ENCODE measurements at regions not wholly inside any gene's neighbourhood (a gene's known extent, or its start where the extent isn't known, plus 50 kb on each side); places are given as distances from the start of the nearest gene placed in this dataset.
"Not testable (repeated sequence)": the region's sequence is repeated elsewhere in the genome, so short reads cannot be mapped to it uniquely, and the experiment has no call there.

- DNase-seq (ENCODE audit: low spot score): no peak
These were observed 68.5 kb downstream of the MRPL36 start for GRCh38 chr5:1731091-1731639.

GRCh38 chr5:1730487-1730847 lies 69.2 kb downstream of the MRPL36 start:
- DNase-seq (ENCODE audit: low spot score): no peak

GRCh38 chr5:1729641-1730486 lies 69.8 kb downstream of the MRPL36 start:
- DNase-seq (ENCODE audit: low spot score): no peak

- no peak for DNase-seq (ENCODE audit: low spot score)
These were observed 70.8 kb downstream of the MRPL36 start for GRCh38 chr5:1728846-1729245.

- no peak for DNase-seq (ENCODE audit: low spot score)
These were observed 72.1 kb downstream of the MRPL36 start for GRCh38 chr5:1727571-1727970.

GRCh38 chr5:1726956-1727355 lies 72.7 kb downstream of the MRPL36 start:
- no peak for DNase-seq (ENCODE audit: low spot score)

GRCh38 chr5:1726469-1726865 lies 73.2 kb downstream of the MRPL36 start:
- no peak for DNase-seq (ENCODE audit: low spot score)

GRCh38 chr5:1725641-1726468 lies 73.8 kb downstream of the MRPL36 start:
- no peak for DNase-seq (ENCODE audit: low spot score)

GRCh38 chr5:1724822-1725602 lies 74.6 kb downstream of the MRPL36 start:
- DNase-seq (ENCODE audit: low spot score): no peak

- DNase-seq (ENCODE audit: low spot score): no peak
These were observed 75.4 kb downstream of the MRPL36 start for GRCh38 chr5:1723957-1724821.

- DNase-seq (ENCODE audit: low spot score): no peak
These were observed 76.2 kb downstream of the MRPL36 start for GRCh38 chr5:1723476-1723875.

GRCh38 chr5:1722877-1723276 lies 76.8 kb downstream of the MRPL36 start:
- DNase-seq (ENCODE audit: low spot score): no peak

- no peak for DNase-seq (ENCODE audit: low spot score)
These were observed 79.1 kb downstream of the MRPL36 start for GRCh38 chr5:1720396-1721110.

GRCh38 chr5:1719860-1720259 lies 79.8 kb downstream of the MRPL36 start:
- DNase-seq (ENCODE audit: low spot score): no peak

GRCh38 chr5:1718669-1719068 lies 81.0 kb downstream of the MRPL36 start:
- DNase-seq (ENCODE audit: low spot score): no peak

GRCh38 chr5:1710091-1710490 lies 89.5 kb downstream of the MRPL36 start:
- DNase-seq (ENCODE audit: low spot score): not testable (repeated sequence)

GRCh38 chr5:1709171-1709803 lies 90.3 kb downstream of the MRPL36 start:
- no peak for DNase-seq (ENCODE audit: low spot score)

GRCh38 chr5:1708592-1709141 lies 91.0 kb downstream of the MRPL36 start:
- no peak for DNase-seq (ENCODE audit: low spot score)

- DNase-seq (ENCODE audit: low spot score): no peak
These were observed 92.2 kb downstream of the MRPL36 start for GRCh38 chr5:1707467-1707866.

- no peak for DNase-seq (ENCODE audit: low spot score)
These were observed 93.2 kb downstream of the MRPL36 start for GRCh38 chr5:1706428-1706827.

Measured in HuH-7 (cell line).